NCI-H510A (cell line): ENCODE measurements at regions not wholly inside any gene's neighbourhood (a gene's known extent, or its start where the extent isn't known, plus 50 kb on each side); places are given as distances from the start of the nearest gene placed in this dataset.

Experiments
- DNase-seq: peaks from one replicate; lab custom pipeline; 2025; lab: John Stamatoyannopoulos, UW

GRCh38 chr1:229762891-229763290 lies 136.8 kb downstream of the URB2 start:
- no peak for DNase-seq

GRCh38 chr1:229768232-229768631 lies 142.2 kb downstream of the URB2 start:
- no peak for DNase-seq

GRCh38 chr1:229769006-229769405 lies 143.0 kb downstream of the URB2 start:
- no peak for DNase-seq

DNA sequence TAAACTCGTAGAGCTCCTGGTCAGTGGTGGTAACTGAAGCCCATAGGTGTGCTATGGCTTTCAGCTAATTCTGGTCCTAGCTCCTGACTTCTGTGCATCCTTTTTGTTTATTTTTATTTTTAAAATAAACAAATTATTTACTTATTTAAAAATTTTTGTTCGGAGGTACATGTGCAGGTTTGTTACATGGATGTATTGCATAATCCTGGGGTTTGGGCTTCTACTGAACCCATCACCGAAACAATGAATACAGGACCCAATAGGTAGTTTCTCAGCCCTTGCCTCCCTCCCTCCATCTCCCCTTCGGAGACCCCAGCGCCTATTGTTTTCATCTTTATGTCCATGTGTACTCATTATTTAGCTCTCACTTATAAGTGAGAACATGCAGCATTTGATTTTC lies 143.8 kb downstream of the URB2 start:
- no peak for DNase-seq

DNA sequence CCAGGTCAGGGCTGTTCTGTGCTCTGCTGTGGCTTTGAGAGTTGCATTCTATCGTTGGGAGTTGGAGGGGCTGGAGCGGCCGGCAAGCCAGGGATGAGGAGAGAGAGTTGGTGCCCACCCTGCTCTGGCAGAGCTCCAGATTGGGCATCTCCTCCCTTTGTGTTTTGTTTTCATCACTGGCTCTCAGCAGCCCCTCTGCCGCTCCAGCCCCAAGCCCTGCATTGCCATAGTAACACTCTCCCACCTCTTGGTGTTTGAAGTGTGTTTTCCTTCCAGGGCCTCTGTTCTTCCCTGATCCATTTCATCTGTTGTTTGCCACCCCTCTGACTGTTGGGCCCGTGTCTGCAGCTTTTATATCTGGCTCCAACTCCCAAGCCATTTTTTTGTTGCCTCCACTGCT lies 152.7 kb downstream of the URB2 start:
- no peak for DNase-seq

DNA sequence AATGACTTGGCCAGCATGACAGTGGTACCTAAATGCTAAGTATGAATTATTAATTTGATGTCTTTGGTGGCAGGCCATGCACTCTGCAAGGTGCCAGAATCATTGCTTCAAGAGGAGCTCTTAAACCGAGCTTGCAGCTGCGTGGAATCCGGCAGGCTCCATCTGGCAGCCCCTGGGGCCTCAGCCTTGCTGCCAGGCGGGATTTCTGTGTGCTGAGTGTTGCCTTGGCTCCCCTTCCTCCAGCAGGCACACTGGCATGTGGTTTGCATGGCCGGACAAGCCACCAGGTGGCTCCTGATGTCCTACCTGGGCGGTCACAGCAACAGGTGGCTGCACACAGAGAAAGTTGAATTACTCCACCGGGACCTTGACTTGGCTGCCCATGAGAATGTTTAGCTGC lies 155.4 kb downstream of the URB2 start:
- peak; percentile 31 for DNase-seq

GRCh38 chr1:229782469-229782868 lies 156.4 kb downstream of the URB2 start:
- DNase-seq = no peak

GRCh38 chr1:229784834-229785233 lies 158.8 kb downstream of the URB2 start:
- no peak for DNase-seq

DNA sequence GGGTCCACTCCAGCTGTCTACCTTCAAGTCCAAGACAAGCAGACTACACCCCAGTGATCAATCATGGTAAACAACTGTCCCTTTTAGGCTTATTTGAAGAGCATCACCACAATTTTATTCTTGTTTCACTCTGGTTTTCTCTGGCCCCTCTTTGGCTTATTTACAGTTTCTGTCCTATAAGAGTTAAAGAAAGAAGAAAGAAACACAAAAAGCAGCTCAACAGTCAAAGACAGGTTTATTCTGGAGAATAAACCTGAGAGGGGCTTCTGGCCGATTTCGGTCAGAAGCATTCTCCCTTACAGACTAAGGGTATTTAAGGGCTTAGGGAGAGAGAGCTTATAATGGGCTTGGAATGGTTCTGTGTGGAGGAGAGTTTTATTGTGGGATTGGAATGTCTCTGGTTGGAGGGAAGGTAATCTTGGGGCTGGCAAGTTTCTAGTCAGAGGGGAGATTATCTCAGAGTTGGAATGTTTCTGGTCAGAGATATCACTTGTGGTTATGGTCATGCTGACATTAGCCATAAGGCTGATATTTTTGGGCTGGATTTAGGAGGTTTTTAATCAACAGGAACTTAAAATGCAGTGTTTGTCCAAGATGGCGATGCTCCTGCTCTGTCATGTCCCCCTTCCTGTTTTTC lies 161.0 kb downstream of the URB2 start:
- no peak for DNase-seq

DNA sequence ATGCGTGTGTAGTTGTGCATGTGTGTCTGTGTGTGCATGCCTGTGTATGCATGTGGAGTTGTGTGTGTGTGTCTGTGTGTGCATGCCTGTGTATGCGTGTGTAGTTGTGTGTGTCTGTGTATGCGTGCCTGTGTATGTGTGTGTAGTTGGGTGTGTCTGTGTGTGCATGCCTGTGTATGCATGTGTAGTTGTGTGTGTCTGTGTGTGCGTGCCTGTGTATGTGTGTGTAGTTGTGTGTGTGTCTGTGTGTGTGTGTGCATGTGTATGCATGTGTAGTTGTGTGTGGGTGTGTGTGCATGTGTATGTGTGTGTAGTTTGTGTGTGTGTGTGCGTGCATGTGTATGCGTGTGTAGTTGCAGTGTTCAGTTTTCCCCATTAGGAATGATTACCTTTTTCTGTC lies 162.0 kb downstream of the URB2 start:
- DNase-seq = no peak

- no peak for DNase-seq
Observed at GRCh38 chr1:229792012-229792975, 166.2 kb downstream of the URB2 start.

GRCh38 chr1:229793488-229793887 lies 167.4 kb downstream of the URB2 start:
- DNase-seq = no peak

DNA sequence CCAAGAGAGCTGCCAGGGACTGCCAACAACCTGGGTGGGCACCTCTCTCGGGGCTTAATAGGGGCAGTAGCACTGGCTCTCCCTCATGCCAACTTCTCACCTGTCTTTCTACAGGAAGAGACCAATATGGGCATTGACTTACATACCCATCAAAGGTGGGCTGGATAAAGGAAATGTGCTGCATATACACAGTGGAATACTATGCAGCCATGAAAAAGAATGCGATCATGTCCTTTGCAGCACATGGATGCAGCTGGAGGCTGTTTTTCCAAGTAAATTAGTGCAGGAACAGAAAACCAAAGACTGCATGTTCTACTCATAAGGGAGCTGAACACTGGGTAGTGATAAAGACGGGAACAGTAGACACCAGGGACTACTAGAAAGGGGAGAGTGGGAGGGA lies 172.5 kb downstream of the URB2 start:
- no peak for DNase-seq

GRCh38 chr1:229803626-229804217 lies 177.7 kb downstream of the URB2 start:
- no peak for DNase-seq

- no peak for DNase-seq
Observed at GRCh38 chr1:229808272-229808671, 182.2 kb downstream of the URB2 start.

GRCh38 chr1:229810140-229810539 lies 184.1 kb downstream of the URB2 start:
- no peak for DNase-seq

- no peak for DNase-seq
Observed at GRCh38 chr1:229810961-229811360, 184.9 kb downstream of the URB2 start.

DNA sequence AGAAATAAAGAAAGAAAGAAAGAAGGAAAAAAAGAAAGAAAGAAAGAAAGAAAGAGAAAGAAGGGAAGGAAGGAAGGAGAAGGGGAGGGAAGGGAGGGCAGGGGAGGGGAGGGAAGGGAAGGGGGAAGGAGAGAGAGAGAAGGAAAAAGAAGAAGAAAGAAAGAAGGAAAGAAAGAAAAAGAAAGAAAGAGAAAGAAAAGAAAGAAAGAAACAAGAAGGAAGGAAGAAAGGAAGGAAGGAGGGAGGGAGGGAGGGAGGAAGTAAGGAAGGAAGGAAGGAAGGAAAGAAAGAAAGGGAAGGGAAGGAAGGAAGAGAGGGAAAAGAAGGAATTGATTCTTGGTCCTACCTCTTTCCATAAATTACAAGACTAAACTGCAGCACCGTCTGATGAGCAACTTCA lies 186.1 kb downstream of the URB2 start:
- DNase-seq = no peak

GRCh38 chr1:229812693-229813092 lies 186.6 kb downstream of the URB2 start:
- DNase-seq = no peak

DNA sequence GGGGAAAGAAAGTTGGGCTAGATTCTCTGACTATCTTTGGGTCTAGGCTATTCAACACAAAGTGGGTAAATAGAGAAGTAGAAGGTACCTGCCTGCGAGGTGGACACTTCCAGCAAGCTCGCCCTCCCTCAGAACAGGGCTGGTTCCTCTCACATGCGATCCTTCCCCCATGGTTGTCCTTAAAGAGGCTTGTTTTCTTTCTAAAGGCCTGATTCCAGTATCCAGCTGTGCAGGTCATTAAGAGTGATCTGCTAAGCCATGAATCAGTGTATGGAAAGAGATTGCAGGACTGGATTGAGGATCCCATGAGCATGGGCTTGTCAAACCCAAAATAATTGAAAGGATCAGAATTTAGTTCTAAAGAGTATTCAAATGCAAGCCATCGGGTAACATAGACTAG lies 189.0 kb downstream of the URB2 start:
- no peak for DNase-seq

- DNase-seq = no peak
Observed at GRCh38 chr1:229815961-229816360, 189.9 kb downstream of the URB2 start.

GRCh38 chr1:229817936-229818335 lies 191.9 kb downstream of the URB2 start:
- DNase-seq = no peak

DNA sequence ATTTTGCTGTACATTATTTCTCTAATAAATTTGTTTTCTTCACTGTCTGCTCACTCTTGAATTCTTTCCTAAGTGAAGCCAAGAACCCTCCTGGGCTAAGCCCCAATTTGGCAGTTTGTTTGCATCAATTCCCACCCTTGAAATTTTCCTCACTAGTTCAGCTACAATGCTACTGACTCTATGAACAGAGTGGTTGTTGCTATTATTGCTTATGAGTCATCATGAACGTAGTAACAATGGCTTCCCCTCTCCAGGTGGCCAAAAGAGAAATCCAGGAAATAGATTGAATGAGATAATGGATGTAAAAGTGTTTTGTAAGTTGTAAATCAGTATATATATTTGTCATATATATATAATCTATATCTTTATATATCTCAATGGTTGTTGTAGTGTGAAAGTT lies 193.0 kb downstream of the URB2 start:
- DNase-seq = no peak
